Stimulated activated CD4-positive, alpha-beta T cell treated with anti-CD3 and anti-CD28 coated beads, Interleukin-2, amount 100 ng/mL, for 4 hours (primary cell): ENCODE measurements at regions not wholly inside any gene's neighbourhood (a gene's known extent, or its start where the extent isn't known, plus 50 kb on each side); places are given as distances from the start of the nearest gene placed in this dataset.
"Not testable (repeated sequence)": the region's sequence is repeated elsewhere in the genome, so short reads cannot be mapped to it uniquely, and the experiment has no call there.

Experiments used
- DNase-seq: peaks from one replicate; pipeline ENCODE4 v3.0.0-alpha.2; 2020; ENCODE audit warnings: low read depth

GRCh38 chr7:94109556-94109955, 105.4 kb upstream of the BET1 start:
- DNase-seq = no peak

GRCh38 chr7:94111009-94111408, 106.9 kb upstream of the BET1 start:
- DNase-seq = no peak

- no peak for DNase-seq
These were observed 111.2 kb upstream of the BET1 start for GRCh38 chr7:94115316-94115715.

DNA sequence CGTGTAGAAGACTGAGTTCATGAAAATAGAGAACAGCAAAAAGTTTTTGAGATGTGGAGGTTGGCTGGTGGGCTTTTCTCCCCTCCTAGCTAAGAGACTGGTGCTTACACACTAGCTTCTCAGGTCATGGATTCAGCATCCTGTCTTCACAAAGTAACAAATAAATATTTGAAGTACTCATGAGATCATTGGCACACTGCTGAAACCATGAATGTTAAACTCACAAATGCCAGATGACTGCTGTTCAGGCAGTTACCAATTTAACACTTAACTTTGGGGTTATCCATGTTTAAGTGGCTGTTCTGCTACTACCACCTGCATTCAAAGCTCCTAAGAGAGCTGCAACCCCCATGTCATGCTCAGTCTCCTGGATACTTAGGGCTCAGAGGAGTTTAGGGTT, 119.0 kb upstream of the BET1 start:
- no peak for DNase-seq

GRCh38 chr7:94127026-94127425, 122.9 kb upstream of the BET1 start:
- DNase-seq = no peak

DNA sequence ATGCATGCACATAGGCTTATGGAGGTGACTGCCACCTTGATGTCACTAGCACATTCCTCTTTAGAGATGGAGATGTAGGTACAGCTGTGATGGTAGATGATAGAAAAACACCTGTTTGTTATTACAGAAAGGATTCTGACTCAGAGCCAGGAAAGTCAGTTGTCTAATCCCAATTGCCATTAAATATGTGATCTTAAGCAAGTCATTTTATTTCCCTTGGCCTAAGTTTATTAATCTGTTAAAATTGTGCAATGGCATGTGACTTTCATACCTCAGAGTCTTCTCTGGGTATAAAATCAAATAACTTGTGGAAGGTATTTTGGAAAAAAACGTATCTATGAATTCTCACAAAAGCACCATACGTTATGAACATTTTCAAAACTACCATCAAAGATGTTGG, 123.9 kb upstream of the BET1 start:
- no peak for DNase-seq

- DNase-seq = no peak
These were observed 125.4 kb upstream of the BET1 start for GRCh38 chr7:94129443-94130140.

DNA sequence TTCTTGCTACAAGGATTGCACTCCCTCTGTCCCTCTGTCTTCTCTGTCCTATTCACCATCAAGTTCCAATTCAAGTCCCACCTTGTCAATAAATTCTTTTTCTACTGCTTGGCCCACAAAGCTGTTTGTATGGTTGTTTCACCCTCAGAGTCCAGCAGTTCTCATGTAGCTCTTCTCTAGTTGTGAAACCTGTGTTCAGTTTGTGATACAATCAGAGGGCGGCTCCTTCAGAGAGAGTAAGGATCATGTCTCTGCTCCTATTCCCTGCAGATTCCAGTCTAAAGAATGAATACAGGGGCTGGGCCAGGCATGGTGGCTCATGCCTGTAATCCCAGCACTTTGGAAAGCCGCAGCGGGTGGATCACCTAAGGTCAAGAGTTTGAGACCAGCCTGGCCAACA, 126.6 kb upstream of the BET1 start:
- DNase-seq = no peak

- DNase-seq = no peak
These were observed 129.3 kb upstream of the BET1 start for GRCh38 chr7:94133460-94133859.

- no peak for DNase-seq
These were observed 131.0 kb upstream of the BET1 start for GRCh38 chr7:94135180-94135579.

DNA sequence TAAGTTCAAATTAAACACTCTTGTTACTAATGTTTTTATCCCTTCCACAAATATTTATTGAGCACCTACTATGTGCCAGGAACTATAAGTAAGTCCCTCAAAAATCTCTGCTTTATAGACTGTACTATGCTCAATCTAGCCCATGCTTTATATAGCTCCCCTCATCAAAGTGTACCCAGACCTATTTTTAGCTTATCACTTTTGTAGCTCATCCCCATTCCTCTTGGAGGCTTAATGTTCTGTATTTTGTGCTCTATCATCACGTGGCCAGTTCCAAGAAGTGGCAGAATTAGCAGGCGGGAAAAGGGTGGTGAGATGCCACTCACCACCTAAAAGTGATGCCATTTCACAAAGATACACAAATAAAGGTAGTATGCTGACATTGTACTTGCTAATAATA, 138.1 kb upstream of the BET1 start:
- DNase-seq = no peak

DNA sequence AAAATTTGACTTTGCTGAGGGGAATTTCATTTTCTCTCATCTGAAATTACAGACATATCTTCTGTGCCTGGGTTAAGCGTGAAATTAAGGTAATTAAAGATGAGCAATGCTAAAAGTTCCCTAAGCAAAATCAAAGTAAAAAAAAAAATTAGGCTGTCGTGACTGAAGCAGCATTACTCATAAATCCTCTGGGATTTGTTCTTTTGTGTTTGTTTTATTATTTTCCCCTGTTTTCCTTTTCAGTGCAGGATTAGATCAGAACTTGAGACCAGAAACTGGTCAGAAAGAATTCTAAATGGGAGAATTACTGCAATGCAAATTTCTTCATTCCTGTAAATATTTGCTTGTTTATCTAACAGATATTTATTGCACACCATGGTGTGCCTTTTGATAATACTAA, 141.4 kb upstream of the BET1 start:
- no peak for DNase-seq

GRCh38 chr7:94146408-94146807, 142.3 kb upstream of the BET1 start:
- no peak for DNase-seq

DNA sequence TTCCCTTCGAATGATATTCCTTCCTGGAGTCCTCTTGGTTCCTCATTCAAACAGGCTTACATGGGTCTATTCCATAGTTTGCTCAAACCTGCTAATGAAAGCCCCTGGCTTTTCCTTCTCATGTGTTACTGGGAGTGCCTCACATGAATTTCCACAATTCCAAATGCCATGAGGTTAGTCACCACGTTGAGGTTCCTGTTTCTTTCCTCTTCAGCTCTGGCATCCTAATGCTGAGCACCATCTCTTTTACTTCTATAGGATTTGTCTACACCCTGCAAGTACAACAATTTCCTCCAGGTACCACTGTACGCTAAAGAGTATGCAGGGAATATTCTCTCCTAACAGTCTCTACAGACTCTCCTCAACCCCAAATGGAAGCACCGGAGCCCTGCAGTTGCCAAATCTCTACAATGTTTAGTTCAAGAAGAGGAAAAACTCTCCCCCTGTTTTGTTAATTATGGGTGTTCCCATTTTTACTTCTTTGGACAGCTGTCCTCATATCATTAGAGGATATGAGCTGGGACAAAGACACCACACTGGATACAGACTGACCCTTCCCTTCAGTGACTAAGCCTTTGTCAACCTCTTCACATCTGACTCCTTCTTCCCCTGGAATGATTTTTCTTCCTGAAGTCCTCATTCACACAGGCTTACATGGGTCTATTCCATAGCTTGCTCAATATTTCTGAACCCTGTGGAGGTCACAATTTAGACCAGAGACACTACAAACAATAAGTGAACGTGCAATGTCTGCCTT, 145.8 kb upstream of the BET1 start:
- DNase-seq = no peak

- no peak for DNase-seq
These were observed 150.0 kb upstream of the BET1 start for GRCh38 chr7:94154182-94154581.

- DNase-seq = no peak
These were observed 150.7 kb upstream of the BET1 start for GRCh38 chr7:94154858-94155257.

GRCh38 chr7:94157659-94158306, 153.6 kb upstream of the BET1 start:
- DNase-seq = not testable (repeated sequence)

DNA sequence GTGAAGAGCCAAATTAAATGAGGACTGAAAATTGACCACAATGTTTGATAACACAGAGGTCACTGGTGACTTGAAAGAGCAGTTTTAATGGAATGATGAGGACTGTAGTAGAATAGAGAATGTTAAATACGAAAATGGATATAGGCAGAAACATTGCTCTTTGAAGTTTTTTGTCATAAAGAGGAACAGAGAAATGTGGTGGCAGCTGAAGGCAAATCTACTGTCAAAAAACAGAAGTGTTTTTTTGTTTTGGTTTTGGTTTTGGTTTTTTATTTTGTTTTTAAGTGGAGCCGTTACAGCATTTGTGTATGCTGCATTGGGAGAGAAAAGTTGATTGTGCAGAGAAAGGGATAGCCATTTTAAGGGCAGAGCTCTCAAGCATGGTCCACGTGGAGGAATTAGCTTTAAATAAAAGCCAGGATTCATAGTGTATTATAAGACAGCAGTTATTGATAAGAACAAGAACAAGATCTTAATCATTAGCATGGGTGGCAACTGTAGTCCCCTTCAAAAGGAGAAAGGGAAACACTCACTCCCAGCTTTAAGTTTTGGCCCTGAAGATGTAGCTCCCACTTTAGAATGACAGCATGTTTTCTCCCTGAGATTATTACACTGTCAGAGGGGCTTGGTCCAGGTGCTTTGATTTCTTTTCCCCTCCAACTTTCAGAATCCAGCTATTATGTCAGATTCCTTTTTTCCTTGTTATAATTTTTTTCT, 156.7 kb upstream of the BET1 start:
- no peak for DNase-seq

DNA sequence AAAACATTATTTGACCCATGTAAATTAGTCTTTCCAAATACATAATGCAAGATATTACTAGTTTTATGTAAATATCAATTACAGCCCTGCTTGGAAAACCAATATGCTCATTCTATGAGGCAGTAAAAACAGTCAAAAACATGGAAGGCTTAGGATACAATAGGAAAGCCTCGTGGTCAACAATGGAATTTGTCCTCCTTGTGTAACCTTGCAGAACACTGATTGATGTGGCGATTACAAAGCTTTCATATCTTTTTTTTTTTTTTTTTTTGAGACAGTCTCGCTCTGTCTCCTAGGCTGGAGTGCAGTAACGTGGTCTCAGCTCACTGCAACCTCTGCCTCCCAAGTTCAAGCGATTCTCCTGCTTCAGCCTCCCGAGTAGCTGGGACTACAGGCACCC, 157.3 kb upstream of the BET1 start:
- no peak for DNase-seq

DNA sequence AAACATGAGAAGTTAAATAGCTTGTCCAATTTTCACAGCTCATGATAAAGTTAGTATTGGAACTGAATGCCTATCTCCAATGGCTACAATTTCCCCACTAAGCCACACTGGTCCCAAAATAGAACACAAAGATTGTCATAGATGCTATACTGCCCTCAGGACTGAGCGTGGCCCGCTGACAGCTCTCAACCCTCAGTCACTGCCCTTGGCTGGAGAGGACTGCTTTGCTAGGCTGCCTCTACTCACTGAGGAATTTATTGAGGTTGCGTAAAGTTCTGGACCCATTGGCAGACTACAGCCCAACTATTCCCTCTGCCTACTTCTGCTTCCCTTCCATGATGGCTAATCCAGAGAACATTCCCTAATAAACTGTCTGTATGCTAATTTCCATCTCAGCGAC, 165.5 kb upstream of the BET1 start:
- no peak for DNase-seq

DNA sequence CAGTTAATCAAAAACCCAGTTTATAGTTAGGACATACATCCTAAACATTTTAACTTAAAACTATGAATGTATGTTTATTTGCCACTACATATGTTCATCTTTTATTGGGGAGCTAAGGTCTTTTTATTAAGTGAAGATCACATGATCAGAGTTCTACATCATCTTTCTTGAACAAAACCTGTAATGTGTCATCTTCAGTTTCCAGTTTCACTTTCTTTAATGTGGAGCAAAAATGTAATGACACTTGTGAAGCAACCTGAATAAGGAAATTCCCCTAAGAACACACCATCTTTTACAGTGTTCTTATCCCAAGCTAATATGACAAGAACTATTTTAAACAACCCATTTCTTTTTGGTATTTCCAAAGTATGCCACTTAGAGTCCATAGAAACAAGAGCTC, 166.7 kb upstream of the BET1 start:
- DNase-seq = no peak

DNA sequence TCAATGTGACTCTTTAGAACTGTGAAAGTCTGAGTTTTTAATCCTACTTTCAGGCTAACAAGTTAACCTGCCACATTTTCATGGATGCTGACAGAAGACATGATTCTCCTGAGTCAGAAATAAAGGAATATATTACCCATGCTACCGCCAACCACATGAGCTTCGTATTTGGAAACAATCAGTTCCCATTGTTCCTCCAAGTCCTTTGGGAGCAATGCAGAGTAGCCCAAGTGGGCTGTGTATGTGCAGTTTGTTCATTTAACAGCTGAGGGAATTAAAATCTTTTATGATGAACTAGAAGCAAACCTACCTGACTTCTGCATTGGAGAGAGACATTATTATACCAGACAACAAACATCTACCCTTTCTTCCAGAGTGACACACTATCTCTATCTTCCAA, 169.3 kb upstream of the BET1 start:
- DNase-seq = no peak

- no peak for DNase-seq
These were observed 170.2 kb upstream of the BET1 start for GRCh38 chr7:94174375-94174774.
